Left ventricle myocardium inferior (tissue), 1 donor: ENCODE measurements at regions not wholly inside any gene's neighbourhood (a gene's known extent, or its start where the extent isn't known, plus 50 kb on each side); places are given as distances from the start of the nearest gene placed in this dataset.

Experiments used
- DNase-seq: peaks from one replicate; pipeline ENCODE4 v3.0.0-alpha.2; 2020
- H3K27ac ChIP-seq: fragments of 200-600 bp; replicated peaks from 2 replicates; pipeline ENCODE4 v1.8.0; 2021
- H3K27me3 ChIP-seq: fragments of 200-600 bp; 2 replicates; pipeline ENCODE4 v1.8.0; 2021; ENCODE audit warnings: low read depth
- H3K36me3 ChIP-seq: fragments of 200-600 bp; 2 replicates; pipeline ENCODE4 v1.8.0; 2021
- H3K4me1 ChIP-seq: fragments of 200-600 bp; 2 replicates; pipeline ENCODE4 v1.8.0; 2021
- H3K4me3 ChIP-seq: fragments of 200-600 bp; 2 replicates; pipeline ENCODE4 v1.8.0; 2021; ENCODE audit warnings: mild to moderate bottlenecking, moderate library complexity
- H3K9me3 ChIP-seq: fragments of 200-600 bp; replicated peaks from 2 replicates; pipeline ENCODE4 v1.8.0; 2021
- intact Hi-C: fragments of 100-400 bp; cut with micrococcal nuclease; formaldehyde crosslinking; loops from one replicate; pipeline ENCODE4 v1.11.0; 2022
- TF ChIP-seq, protein P1 (sequence below): fragments of 200-600 bp; IDR thresholded peaks from 2 replicates; pipeline ENCODE4 v1.8.0; 2021; ENCODE audit warnings: antibody characterized with exemption, mild to moderate bottlenecking, borderline replicate concordance
- donor health status: DM: no; HTN: yes; CAD: no; lungs with severe emphysema.

DNA sequence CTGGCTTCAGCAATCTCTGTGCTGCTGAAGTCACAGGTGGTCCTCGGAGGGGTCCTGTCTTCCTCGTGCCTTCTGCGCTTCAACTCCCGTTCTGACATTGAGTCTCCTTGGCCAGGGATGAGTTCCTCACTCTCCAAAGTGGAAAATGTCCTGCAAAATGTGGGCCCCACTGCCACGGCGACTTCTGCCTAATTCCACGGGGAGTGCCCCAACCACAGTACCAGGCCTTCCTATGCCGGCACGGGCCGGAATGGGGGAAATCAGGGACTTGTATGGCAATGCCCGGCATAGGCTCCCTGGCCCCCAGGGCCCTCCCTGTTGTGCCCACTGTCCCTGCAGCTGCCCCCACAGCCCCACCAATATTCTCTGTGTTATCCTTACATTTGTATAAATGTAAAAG lies 420.5 kb downstream of the TCERG1L start:
- TF ChIP-seq, protein P1, sequence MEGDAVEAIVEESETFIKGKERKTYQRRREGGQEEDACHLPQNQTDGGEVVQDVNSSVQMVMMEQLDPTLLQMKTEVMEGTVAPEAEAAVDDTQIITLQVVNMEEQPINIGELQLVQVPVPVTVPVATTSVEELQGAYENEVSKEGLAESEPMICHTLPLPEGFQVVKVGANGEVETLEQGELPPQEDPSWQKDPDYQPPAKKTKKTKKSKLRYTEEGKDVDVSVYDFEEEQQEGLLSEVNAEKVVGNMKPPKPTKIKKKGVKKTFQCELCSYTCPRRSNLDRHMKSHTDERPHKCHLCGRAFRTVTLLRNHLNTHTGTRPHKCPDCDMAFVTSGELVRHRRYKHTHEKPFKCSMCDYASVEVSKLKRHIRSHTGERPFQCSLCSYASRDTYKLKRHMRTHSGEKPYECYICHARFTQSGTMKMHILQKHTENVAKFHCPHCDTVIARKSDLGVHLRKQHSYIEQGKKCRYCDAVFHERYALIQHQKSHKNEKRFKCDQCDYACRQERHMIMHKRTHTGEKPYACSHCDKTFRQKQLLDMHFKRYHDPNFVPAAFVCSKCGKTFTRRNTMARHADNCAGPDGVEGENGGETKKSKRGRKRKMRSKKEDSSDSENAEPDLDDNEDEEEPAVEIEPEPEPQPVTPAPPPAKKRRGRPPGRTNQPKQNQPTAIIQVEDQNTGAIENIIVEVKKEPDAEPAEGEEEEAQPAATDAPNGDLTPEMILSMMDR: no peak
- no peaks in the 10 kb centered on the region for H3K4me1 ChIP-seq
- no peaks in the 10 kb centered on the region for H3K9me3 ChIP-seq
- H3K27ac ChIP-seq: no peak overlapping the region
- no peaks in the 10 kb centered on the region for H3K36me3 ChIP-seq
- intact Hi-C loops: no loop called here
- no peak overlapping the region for H3K4me3 ChIP-seq
- no peak for DNase-seq
- peaks cover 51% of the 10 kb centered on the region for H3K27me3 ChIP-seq

DNA sequence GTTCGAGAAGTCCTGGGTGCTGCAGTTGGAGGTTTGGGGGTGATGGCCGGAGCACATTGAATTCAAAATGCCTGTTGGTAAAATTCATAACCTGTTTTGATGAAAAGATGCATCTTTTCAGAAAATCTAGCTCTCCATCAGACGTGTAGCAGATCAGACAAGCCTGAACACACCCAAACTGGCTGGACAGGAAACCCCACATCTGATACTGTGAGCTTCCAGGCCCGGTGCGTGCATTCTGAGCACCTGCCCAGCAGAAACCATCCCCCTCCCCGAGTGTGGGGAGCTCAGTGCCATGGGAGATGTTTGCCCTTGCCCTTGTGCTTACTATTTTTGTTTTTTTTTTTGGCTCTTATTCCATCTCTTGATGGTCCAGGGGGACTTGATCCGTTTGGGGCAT lies 417.1 kb downstream of the TCERG1L start:
- DNase-seq: no peak
- Histone ChIP-seq H3K36me3 (no peaks in the 10 kb centered on the region), H3K9me3 (no peaks in the 10 kb centered on the region), H3K4me3 (no peak overlapping the region), H3K4me1 (no peaks in the 10 kb centered on the region), H3K27me3 (peaks cover 66% of the 10 kb centered on the region), H3K27ac (no peak overlapping the region)
- intact Hi-C loops: no loop called here
- TF ChIP-seq, protein P1: no peak

DNA sequence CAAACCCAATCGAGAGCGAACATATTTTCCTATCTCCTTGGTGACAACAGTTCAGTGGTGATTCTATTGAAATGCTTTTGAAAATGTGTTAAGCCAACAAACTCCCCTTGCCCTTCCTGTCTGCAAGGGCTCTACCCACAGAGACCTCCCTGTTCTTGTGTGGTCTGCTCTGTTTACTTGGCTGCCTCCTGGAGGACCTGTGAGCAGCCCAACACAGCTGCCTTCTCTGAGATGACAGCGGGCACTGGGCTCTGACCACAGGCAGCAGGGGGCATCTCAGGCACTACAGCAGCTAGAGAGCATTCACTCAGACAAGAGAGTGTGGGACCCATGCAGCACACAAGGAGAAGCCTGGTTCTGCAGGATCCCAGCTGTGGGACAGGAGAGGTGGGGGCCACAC lies 416.4 kb downstream of the TCERG1L start:
- Histone ChIP-seq H3K27me3 (peaks cover 71% of the 10 kb centered on the region), H3K27ac (no peak overlapping the region), H3K9me3 (no peaks in the 10 kb centered on the region), H3K36me3 (no peaks in the 10 kb centered on the region), H3K4me3 (no peak overlapping the region), H3K4me1 (no peaks in the 10 kb centered on the region)
- TF ChIP-seq, protein P1: no peak
- no peak for DNase-seq
- intact Hi-C loops: no loop called here

DNA sequence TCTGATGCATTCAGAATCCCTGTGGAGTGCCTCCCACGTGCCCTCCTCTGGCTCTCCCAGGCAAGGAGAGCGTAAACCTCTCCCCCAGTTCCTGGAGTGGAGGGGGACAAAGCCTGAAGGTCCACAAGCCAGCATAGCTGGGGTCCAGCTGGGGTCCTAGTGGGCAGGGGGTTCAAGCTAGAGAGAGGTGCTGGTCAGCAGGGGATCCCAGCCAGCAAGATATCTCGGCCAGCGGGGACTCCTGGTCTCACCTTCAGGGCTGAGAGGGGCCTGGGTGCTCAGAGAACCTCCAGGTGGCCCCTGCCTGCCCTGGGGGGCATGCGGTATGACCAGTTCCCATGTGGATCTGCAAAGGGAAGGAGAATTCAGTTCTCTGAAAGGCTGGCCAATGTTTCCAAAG lies 413.7 kb downstream of the TCERG1L start:
- TF ChIP-seq, protein P1: no peak
- H3K27ac ChIP-seq: no peak overlapping the region
- no peaks in the 10 kb centered on the region for H3K4me1 ChIP-seq
- intact Hi-C loops: no loop called here
- H3K4me3 ChIP-seq: no peak overlapping the region
- DNase-seq: no peak
- H3K9me3 ChIP-seq: no peaks in the 10 kb centered on the region
- no peaks in the 10 kb centered on the region for H3K36me3 ChIP-seq
- peaks cover 71% of the 10 kb centered on the region for H3K27me3 ChIP-seq

DNA sequence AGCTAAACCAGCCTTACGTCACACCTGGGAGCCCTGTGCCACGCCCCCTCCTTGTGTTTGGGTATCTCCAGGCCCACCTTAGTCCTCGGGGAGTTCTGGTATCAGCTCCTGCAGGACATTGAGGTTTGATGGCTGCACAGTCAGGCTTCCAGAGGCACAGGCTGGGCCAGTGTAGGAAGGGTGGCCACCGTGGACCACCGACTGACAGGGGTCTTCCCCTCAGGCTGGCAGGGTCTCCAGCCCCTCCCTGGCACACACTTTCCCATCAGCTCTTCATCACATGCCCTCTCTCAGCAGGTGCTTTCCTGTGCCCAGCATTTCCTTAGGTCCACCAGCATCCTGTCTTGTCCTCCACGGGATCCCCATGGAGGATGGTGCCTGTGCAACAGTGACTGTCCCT lies 413.1 kb downstream of the TCERG1L start:
- no peak for DNase-seq
- Histone ChIP-seq H3K4me3 (no peak overlapping the region), H3K9me3 (no peaks in the 10 kb centered on the region), H3K27me3 (peaks cover 69% of the 10 kb centered on the region), H3K4me1 (no peaks in the 10 kb centered on the region), H3K27ac (no peak overlapping the region), H3K36me3 (no peaks in the 10 kb centered on the region)
- TF ChIP-seq, protein P1: no peak
- intact Hi-C loops: no loop called here

DNA sequence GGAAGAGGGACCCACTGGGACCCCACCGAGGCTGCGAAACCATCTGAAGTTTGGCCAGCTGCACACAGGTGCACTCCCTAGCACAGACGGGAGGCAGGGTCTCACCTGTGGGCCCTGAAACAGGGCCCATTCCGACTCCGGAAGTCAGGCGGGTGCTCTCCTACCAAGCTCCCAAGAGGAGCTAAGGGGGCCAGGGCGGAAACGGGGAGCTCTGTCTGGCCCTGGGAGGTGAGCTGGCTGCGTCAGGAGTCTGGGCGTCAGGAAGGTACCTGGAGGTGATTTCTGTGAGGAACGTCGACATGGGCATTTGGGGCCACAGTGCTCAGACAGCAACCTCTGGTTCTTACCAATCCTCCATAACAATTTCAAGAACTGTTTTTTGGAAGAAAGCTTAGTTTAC lies 411.7 kb downstream of the TCERG1L start:
- Histone ChIP-seq H3K36me3 (no peaks in the 10 kb centered on the region), H3K4me1 (no peaks in the 10 kb centered on the region), H3K4me3 (no peak overlapping the region), H3K27ac (no peak overlapping the region), H3K27me3 (peaks cover 77% of the 10 kb centered on the region), H3K9me3 (no peaks in the 10 kb centered on the region)
- no peak for DNase-seq
- intact Hi-C loops: no loop called here
- TF ChIP-seq, protein P1: no peak
